GM12878 (cell line): ENCODE measurements at regions not wholly inside any gene's neighbourhood (a gene's known extent, or its start where the extent isn't known, plus 50 kb on each side); places are given as distances from the start of the nearest gene placed in this dataset.

Experiments
- ATAC-seq: fragments of 200-7000 bp; cut with Tn5 transposase; 3 replicates; pipeline ENCODE4 v1.9.1; 2020; ENCODE audit warnings: mild to moderate bottlenecking, moderate library complexity
- BruUV-seq: library from RNA; stranded (reverse); fragments of 400-500 nt; replicated peaks from 2 replicates; lab custom pipeline; 2021; lab: Mats Ljungman, UMichigan
- CTCF ChIA-PET: fragments of 300-600 bp; sonication (Branson Sonifier 250); formaldehyde crosslinking; extraction: SDS; loops from one replicate; lab custom pipeline; 2021; ENCODE audit warnings: inconsistent platforms; lab: Yijun Ruan, JAX
- POLR2A ChIA-PET: fragments of 350-600 bp; formaldehyde crosslinking; extraction: SDS; loops from one replicate; lab custom pipeline; 2021; ENCODE audit warnings: inconsistent platforms; lab: Charles Lee
- RAD21 ChIA-PET: fragments of 300-600 bp; sonication (Branson Sonifier 250); formaldehyde crosslinking; loops from one replicate; lab custom pipeline; 2023; ENCODE audit warnings: antibody characterized with exemption; ENCODE audit not compliant: unreplicated experiment; lab: Charles Lee
- SMC1A ChIA-PET: fragments of 300-600 bp; sonication (Branson Sonifier 250); formaldehyde crosslinking; loops from one replicate; lab custom pipeline; 2023; ENCODE audit not compliant: unreplicated experiment, uncharacterized antibody; lab: Charles Lee
- DNase-seq: peaks from one replicate; pipeline ENCODE4 v3.0.0-alpha.2; 2011; ENCODE audit warnings: low read depth, low spot score
- FAIRE-seq: peaks from 3 replicates; lab custom pipeline; 2011; peaks lifted over from hg19 to GRCh38; lab: Jason Lieb, UNC
- H2AFZ ChIP-seq: 2 replicates; pipeline ENCODE4 v1.6.0; 2011; ENCODE audit warnings: low read depth, low read length, control low read depth; ENCODE audit not compliant: control insufficient read depth
- H3K27ac ChIP-seq: 2 replicates; pipeline ENCODE4 v1.5.1; 2011; ENCODE audit warnings: control low read depth; ENCODE audit not compliant: control insufficient read depth, insufficient read depth
- H3K27me3 ChIP-seq, 2 experiments: replicated peaks in 1 of 2; 2 replicates each; pipeline versions ENCODE4 v1.6.0 to v1.6.1; 2011; ENCODE audit warnings: low read length in 1 of 2; ENCODE audit not compliant: control insufficient read depth in 2 of 2, insufficient read depth in 2 of 2
- H3K36me3 ChIP-seq, 2 experiments: 2 replicates each; pipeline ENCODE4 v1.5.1; 2011; ENCODE audit warnings: low read length in 1 of 2; ENCODE audit not compliant: control insufficient read depth in 2 of 2, insufficient read depth in 2 of 2
- H3K4me1 ChIP-seq: 2 replicates; pipeline ENCODE4 v1.6.1; 2011; ENCODE audit warnings: mild to moderate bottlenecking, low read length, moderate library complexity, mixed read lengths; ENCODE audit not compliant: control insufficient read depth, insufficient read depth
- H3K4me2 ChIP-seq: 2 replicates; pipeline ENCODE4 v1.6.0; 2011; ENCODE audit warnings: control low read depth; ENCODE audit not compliant: control insufficient read depth, insufficient read depth
- H3K4me3 ChIP-seq: fragments of 200-600 bp; sonication (generic); 2 replicates; pipeline ENCODE4 v1.5.1; 2016
- H3K79me2 ChIP-seq: 2 replicates; pipeline ENCODE4 v1.6.0; 2011; ENCODE audit warnings: low read length; ENCODE audit not compliant: control insufficient read depth, insufficient read depth
- H3K9ac ChIP-seq: 2 replicates; pipeline ENCODE4 v1.8.0; 2011; ENCODE audit warnings: low read length, control low read depth, mixed read lengths; ENCODE audit not compliant: control insufficient read depth, insufficient read depth
- H3K9me3 ChIP-seq: replicated peaks from 3 replicates; pipeline ENCODE4 v1.5.1; 2011; ENCODE audit warnings: mild to moderate bottlenecking, low read length; ENCODE audit not compliant: control insufficient read depth, insufficient read depth
- H4K20me1 ChIP-seq: 2 replicates; pipeline ENCODE4 v1.6.0; 2011; ENCODE audit not compliant: control insufficient read depth, insufficient read depth
- DPF2 ChIP-seq: fragments of 450-650 bp; IDR thresholded peaks from 2 replicates; pipeline ENCODE4 v1.6.1; 2017; ENCODE audit warnings: mild to moderate bottlenecking
- EGR1 ChIP-seq, 2 experiments: IDR thresholded peaks; 1 replicate in 1 of 2; 2 replicates in 1 of 2; pipeline ENCODE4 v1.6.1; 2011 to 2012; ENCODE audit warnings: low read depth in 2 of 2, low read length in 2 of 2, borderline replicate concordance in 1 of 2, mild to moderate bottlenecking in 1 of 2, moderate library complexity in 1 of 2
- FOS ChIP-seq: IDR thresholded peaks from 3 replicates; pipeline ENCODE4 v1.6.1; 2011; ENCODE audit warnings: borderline replicate concordance; ENCODE audit not compliant: insufficient read length; ENCODE audit errors: extremely low read depth
- GABPA ChIP-seq: IDR thresholded peaks from 2 replicates; pipeline ENCODE4 v1.6.1; 2014; ENCODE audit warnings: antibody characterized with exemption, low read depth, mild to moderate bottlenecking, inconsistent platforms
- GATAD2B ChIP-seq: fragments of 450-650 bp; conservative IDR thresholded peaks from 2 replicates; pipeline ENCODE4 v1.6.1; 2017; ENCODE audit warnings: low read depth, mild to moderate bottlenecking, moderate library complexity
- HSF1 ChIP-seq: fragments of 150-350 bp; IDR thresholded peaks from 2 replicates; pipeline ENCODE4 v1.6.1; 2014; ENCODE audit warnings: mild to moderate bottlenecking, low read depth, low read length
- JUNB ChIP-seq: IDR thresholded peaks from 2 replicates; pipeline ENCODE4 v1.6.1; 2016; ENCODE audit warnings: antibody characterized with exemption, mild to moderate bottlenecking
- MLLT1 ChIP-seq: fragments of 450-650 bp; IDR thresholded peaks from 2 replicates; pipeline ENCODE4 v1.6.1; 2016; ENCODE audit warnings: mild to moderate bottlenecking
- MYC ChIP-seq: IDR thresholded peaks from 2 replicates; pipeline ENCODE4 v1.6.1; 2011; ENCODE audit warnings: mild to moderate bottlenecking, low read length, moderate library complexity, inconsistent platforms; ENCODE audit not compliant: insufficient read depth, insufficient replicate concordance, insufficient read length, severe bottlenecking
- NBN ChIP-seq: fragments of 450-650 bp; IDR thresholded peaks from 2 replicates; pipeline ENCODE4 v1.6.1; 2016
- PAX8 ChIP-seq: fragments of 450-650 bp; IDR thresholded peaks from 2 replicates; pipeline ENCODE4 v1.6.1; 2017; ENCODE audit warnings: mild to moderate bottlenecking, moderate library complexity
- PML ChIP-seq: IDR thresholded peaks from 2 replicates; pipeline ENCODE4 v1.6.1; 2012; ENCODE audit warnings: low read length, inconsistent platforms
- SMAD5 ChIP-seq: IDR thresholded peaks from 2 replicates; pipeline ENCODE4 v1.6.1; 2016; ENCODE audit warnings: antibody characterized with exemption, low read depth
- STAT1 ChIP-seq: fragments of 450-650 bp; conservative IDR thresholded peaks from 2 replicates; pipeline ENCODE4 v1.6.1; 2014; ENCODE audit warnings: antibody characterized with exemption, mild to moderate bottlenecking
- TCF7 ChIP-seq: IDR thresholded peaks from 2 replicates; pipeline ENCODE4 v1.6.1; 2014; ENCODE audit warnings: antibody characterized with exemption, borderline replicate concordance
- ZBTB11 ChIP-seq: fragments of 450-650 bp; formaldehyde crosslinking; IDR thresholded peaks from 2 replicates; pipeline ENCODE4 v1.5.0; 2022; ENCODE audit warnings: mild to moderate bottlenecking, missing genetic modification characterization
- WGBS: methylation state at CpG from one replicate; pipeline ENCODE4 v1.1.6; 2016; ENCODE audit warnings: low lambda C conversion rate; ENCODE audit not compliant: insufficient replicate concordance, insufficient coverage; ENCODE audit errors: missing lambda C conversion rate; 5-methylcytosine and 5-hydroxymethylcytosine counted together
- in situ Hi-C: fragments of 300-500 bp; cut with MboI; formaldehyde crosslinking; loops from 9 replicates; pipeline ENCODE4 v1.14.3; 2018; ENCODE audit warnings: mixed read lengths
- intact Hi-C: fragments of 100-400 bp; cut with micrococcal nuclease; formaldehyde crosslinking; loops from one replicate; pipeline ENCODE4 v1.14.2; 2022; ENCODE audit not compliant: unreplicated experiment

- intact Hi-C loops (no loop called here), in situ Hi-C loops (no loop called here)
- Histone ChIP-seq H4K20me1 (no peaks in the 10 kb centered on the region), H3K4me3 (no peak overlapping the region), H3K9me3 (no peaks in the 10 kb centered on the region; the same call in 2 of the 3 replicates), H3K4me2 (no peak overlapping the region), H2AFZ (no peak overlapping the region), H3K79me2 (no peaks in the 10 kb centered on the region), H3K36me3 (no peaks in the 10 kb centered on the region), H3K4me1 (no peaks in the 10 kb centered on the region), H3K27me3 (no peaks in the 10 kb centered on the region), H3K27ac (no peak overlapping the region), H3K9ac (no peak overlapping the region)
- WGBS, result 28% methylated on average over 13 of the region's 33 CpGs
- POLR2A ChIA-PET, result no interaction called here
- ATAC-seq (no peak), DNase-seq (no peak), FAIRE-seq (no peak)
- CTCF ChIA-PET, result no interaction called here
- no TSS peak for BruUV-seq
- SMC1A ChIA-PET, result no interaction called here
- RAD21 ChIA-PET, result no interaction called here
- TF ChIP-seq JUNB, result no peak
- no peak for TF ChIP-seq MLLT1
- TF ChIP-seq PML, result no peak
- TF ChIP-seq MYC, result no peak
- TF ChIP-seq DPF2, result no peak
- no peak for TF ChIP-seq FOS
- no peak for TF ChIP-seq HSF1
- TF ChIP-seq GATAD2B, result no peak
- TF ChIP-seq NBN, result no peak
- TF ChIP-seq TCF7, result no peak
- no peak for TF ChIP-seq STAT1
- no peak for TF ChIP-seq PAX8
- TF ChIP-seq EGR1 (IDR thresholded peaks at IDR 0.05; ENCODE audit: borderline replicate concordance in 1 of 2, low read depth in 2 of 2, low read length in 2 of 2), result no peak
- TF ChIP-seq SMAD5, result no peak
- no peak for TF ChIP-seq GABPA
- no peak for TF ChIP-seq ZBTB11
These were observed 1186.5 kb downstream of the BRD1 start for GRCh38 chr22:48640890-48641841.
